SW480 (cell line): ENCODE measurements at regions not wholly inside any gene's neighbourhood (a gene's known extent, or its start where the extent isn't known, plus 50 kb on each side); places are given as distances from the start of the nearest gene placed in this dataset.

Experiments used
- DNase-seq: peaks from one replicate; pipeline ENCODE4 v3.0.0-alpha.2; 2016; ENCODE audit warnings: low spot score

DNA sequence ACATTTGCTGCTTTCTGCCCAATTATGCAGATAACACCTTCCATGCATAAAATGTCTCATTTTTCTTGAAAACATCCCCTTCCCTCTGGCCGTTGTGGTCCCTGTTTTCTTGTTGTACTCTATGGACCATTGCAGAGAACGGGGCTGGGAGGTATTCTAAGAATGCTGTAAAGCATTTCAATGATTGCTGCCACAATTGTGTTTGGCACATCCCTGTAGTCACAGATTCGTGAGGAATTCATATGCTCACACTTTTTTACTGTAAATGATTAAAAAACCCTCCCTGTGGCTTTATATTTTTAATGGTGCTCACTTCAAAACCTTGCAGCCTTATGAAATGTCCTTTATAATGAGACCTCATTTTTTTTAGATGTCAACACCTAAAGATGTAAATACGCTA is 207.2 kb upstream of the GBE1 start:
- DNase-seq = no peak

DNA sequence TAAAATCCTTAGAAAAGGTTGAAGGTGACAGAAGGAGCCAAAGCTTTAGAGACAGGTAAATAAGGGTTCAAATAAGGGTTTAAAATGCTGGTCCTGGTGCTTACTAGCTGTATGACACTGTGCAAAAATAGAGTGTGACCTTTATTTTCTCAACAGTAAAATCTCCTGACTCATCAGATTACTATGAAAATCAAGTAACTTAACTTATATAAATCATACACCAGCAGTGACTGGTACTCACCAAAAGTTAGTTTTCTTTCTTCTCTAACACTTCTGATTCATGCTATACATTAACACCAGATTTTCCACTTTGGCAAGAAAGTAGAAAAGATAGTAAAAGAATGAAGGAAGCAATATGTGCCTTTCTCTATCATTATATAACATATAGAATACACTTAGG is 205.9 kb upstream of the GBE1 start:
- no peak for DNase-seq

DNA sequence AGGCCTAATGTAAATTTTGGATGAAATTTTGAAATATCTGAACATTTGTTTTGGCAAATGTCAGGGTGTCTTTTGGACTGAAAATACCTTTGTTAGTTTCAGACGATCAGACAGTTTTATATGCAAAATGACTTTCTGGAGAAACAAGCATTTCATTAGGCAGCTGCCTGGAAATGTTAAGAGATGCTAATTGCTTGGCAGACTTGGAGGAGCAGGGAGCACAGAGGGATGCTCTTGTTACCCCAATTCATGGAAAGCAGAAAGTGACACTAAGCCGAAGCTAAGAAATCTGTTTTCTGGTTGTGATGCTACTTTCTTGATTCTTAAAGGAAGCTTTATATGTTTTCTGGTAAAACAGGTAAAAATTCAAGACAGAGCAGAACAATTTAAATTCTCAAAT is 204.3 kb upstream of the GBE1 start:
- DNase-seq = no peak

DNA sequence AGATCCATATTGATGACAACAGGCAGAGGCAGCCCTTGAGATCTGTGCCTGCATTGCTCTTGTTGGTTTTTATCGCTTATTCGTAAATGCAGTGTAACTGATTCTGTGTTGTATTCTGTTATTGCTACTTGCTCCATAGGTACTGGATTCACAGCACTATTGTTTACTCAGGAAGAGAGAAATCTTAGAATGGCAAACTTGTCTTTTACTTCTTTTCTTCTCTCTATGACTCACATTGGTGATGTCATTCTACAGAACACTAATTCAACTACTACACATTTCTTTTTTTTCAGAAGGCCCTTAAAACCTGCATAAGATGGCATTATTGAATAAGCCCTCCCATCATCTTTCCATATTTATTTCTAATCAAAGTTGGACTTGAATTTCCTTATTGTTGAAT is 201.0 kb upstream of the GBE1 start:
- DNase-seq = no peak

DNA sequence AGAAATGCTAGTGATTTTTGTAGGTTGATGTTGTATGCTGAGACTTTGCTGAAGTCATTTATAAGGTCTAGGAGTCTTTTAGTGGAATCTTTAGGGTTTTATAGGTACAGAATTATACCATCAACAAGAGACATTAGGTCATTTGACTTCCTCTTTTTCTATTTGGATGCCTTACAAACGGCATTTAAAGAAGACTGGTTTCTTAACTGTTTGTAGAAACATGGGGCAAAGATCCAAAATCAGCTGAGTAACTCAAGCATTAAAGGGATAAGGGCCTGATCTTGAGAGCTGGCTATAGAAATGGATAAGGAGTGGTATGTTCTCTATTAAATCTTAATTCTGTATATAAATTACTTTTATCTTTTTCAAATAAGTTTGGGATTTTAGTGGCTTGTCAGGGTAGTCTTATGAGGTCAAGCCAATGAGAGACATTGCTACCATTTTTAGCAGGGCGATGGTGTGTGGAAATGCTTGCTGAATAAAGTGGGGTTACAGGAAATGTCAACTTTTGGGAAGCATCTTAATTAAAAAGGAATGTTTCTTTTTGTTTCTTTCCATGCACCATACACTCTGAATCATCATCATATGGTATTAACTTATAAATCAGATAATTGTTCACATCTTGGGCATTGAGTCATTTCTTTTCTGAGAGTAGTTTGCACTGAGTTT is 197.7 kb upstream of the GBE1 start:
- DNase-seq = no peak

DNA sequence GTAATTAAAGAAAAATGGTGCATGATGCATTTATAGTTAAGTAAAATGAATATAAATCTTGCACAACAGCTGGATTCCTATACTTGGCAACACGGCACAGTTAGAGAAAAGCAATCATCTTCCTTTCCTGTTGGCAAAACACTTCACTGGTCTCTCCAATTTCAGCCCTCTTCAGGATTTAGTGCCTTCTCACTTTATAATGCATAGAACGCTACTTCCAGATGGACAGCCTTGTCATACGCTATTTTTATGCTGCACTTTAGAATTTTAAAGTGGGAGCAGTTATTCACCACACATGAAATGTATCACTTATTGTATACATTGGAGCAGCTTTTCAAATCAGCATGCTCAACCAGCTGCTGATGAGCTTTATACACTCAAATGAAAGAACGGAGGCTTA is 194.4 kb upstream of the GBE1 start:
- DNase-seq = no peak

DNA sequence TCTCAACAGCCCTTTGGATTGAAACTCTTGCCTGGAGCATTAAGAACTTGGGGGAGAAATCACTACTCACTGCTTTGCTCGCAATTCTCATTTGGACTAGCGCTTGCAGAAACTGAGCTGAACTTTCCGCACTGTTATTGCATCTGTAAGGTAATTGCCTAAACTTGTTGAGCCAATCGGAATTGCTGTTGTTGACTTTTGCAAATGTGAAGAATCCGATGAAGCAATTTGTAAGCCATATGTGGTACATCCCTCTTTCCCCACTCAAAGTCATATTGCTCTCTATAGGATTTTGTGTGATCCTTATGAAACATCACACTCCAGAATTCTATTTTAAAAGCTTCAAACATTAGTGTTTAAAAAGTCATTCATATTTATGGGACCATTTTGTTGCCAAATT is 191.7 kb upstream of the GBE1 start:
- no peak for DNase-seq

DNA sequence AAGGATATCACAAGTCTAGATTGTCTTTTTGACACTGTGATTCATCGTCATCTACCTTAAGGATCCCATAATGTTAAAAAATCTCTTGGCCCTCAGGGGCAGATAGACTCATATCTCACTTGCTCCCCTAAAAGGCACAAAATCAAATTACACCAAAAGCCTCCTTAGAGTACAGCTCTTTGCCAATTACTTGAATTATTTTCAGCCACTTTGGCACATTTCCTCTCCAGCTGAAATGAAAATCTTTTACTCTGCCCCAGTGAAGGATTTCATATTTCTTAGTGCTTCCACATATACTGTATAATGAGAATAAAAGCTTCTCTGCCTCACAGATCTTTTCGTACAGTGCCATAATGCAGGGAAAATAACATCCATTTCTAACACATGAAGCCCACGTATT is 190.7 kb upstream of the GBE1 start:
- DNase-seq = no peak

DNA sequence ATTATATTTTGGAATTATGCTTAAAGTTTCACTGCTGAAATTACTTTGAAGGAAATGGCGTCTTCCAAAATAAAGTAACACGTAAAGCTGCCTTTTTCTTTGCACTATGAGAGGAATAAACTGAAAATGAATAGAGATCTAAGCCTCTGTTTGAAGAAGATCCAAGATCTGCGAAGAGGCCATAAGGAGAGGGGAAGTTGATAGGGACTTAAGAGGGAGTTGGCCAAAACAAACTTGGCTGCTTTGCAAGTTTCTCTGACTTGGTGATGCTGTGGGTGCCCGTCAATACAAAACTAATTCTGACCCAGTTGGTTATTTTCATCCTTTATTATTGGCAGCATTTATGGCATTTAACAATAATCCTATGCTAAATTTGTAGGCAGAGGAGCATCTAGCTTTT is 190.2 kb upstream of the GBE1 start:
- no peak for DNase-seq

DNA sequence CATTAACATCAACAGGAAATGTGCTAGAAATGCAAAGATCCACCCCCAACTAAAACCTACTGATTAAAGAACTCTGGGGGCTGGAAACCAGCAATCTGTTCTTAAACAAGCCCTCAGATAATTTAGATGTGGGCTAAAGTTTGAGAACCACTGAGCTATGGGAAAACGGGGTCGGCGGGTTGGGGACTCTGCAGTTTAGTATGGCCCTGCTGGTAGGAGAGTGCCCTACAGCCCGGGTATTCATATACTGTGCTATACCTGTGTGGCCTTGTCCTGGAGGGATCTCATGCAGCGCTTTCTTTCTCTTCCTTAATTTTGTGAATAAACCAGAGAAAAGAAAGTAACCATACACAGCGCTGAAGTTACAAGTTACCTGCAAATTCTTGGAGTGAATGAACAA is 189.7 kb upstream of the GBE1 start:
- DNase-seq = no peak

DNA sequence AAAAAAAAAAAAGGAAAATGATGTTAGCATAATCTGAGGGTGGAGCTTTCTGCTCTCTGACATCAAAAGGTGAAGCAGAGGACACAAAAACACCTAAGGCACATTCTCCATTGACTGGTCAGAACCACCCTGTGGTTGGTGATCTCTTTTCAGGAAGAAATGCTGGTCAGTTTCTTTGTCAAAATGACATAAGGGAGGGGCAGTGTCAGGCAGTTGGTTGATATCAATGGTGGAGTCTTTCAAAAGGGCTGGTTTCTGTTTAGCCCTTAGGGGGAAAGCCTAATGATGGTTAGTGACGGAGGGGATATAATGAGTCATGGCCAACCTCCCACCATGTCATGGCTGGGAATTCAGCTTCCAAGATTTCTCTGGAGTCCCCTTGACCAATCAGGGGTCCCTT is 185.9 kb upstream of the GBE1 start:
- DNase-seq = no peak

DNA sequence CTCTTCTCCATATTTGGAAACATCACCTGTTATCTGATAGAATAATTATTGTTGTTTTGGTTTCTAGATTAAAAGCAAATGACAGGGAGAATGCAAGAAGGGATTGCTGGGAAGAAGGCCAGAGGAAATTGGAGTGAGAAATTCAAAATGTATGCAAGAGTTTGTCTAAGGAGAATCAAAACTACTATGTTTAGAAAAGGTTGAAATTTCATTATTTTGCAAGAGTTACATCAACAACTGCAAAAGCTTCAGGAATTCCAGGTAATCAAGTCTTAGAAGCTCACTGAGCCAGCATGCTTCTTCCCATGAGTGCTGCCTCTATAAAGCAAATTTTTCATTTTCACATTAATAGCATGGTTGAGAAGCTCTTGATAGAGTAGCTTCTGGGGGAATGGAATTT is 177.2 kb upstream of the GBE1 start:
- no peak for DNase-seq

DNA sequence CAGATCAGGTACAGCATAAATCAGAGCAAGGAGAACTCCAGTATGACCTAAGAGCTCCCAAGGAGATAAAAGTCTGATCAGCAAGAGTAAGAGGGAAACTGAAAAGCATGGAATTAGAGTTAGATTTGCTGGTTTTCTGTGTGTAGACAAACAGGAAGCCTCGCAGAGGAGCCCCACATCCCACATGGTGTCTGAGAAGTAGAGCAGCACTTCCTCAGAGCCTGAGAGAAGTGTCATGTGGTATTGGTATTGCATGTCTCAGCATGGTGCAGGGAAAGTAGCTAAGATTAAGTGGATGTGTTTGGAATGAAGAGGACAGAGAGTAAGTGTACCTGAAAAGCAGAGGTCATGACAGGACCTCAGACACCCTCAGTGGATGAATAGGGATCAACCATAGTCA is 175.4 kb upstream of the GBE1 start:
- no peak for DNase-seq

DNA sequence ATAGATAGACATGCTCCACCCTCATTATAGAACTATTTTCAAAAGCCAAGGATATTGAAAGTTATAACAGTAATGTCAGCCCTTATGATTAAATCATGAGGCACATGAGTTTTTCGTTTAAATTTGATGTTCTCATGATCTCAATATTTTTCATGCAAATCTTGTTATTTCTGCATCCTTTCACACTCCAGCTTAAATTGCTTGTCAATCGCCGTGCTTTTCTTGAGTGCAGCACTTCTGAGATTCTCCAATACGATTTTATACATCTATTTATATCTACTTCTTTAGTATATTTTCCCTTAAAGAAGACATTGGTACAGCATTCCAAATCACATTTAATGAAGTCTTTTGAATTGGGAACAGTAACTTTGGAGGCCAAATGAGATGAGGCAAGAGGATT is 171.2 kb upstream of the GBE1 start:
- no peak for DNase-seq

DNA sequence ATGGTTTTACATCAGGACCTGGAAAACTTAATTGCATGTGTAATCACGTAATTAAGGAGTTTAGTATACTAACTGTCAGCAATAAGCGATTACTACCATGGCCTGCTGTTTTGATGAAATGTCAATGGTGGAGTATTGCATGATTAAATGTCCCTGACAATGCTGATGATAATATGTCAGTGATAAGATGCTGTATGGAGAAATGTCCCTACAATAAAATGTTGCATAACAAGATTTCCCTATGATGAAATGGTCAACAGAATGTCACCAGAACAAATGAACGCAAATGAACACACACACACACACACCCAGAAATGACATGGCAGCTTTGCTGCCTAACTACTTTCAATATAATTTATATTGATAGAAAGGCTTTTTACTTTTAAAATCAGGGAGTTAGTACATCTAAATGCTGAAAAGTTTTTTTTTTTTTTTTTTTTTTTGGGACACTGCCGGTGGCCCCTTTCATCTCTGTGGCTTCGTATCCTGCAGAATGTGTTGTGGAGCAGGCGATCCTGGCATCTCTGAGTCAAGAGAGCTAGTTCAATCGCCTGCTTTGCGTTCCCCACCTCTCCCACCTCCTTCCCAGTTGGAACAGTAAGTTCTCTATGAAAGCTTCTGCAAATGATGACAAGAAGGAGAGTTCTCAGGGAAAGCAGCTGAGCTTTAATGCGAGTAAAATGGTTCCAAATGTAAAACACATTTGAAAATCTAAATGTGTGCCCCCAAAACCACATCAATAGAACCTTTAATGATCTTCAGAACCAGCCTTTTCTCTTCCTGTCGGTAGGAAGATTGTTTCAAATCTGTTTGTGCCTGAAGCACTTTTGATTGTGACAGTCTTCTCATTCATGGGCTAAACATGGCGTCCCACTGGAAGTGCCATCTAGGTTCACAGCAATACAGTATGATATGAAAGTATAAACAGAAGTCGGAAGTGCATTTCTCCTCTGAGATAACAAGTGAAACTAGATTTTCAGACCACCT is 170.1 kb upstream of the GBE1 start:
- peak; percentile 33 for DNase-seq

DNA sequence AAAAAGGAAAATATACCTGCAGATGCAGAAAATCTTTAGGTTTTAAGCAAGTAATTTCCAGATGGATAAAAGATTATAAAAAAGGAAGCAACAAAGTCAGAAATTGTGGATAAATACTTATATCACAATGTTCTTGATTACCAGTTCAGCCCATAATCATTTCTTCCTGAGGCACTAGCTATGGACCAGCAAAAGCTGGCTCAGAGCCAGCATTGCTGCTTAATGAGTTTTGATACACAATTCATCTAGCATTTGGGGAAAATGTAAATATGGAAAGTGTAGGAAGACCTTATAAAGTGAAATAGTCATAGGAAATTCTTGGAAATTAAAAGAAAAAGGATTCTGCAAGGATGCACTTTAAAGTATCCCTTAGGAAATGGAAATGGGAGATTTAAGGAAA is 168.3 kb upstream of the GBE1 start:
- no peak for DNase-seq

DNA sequence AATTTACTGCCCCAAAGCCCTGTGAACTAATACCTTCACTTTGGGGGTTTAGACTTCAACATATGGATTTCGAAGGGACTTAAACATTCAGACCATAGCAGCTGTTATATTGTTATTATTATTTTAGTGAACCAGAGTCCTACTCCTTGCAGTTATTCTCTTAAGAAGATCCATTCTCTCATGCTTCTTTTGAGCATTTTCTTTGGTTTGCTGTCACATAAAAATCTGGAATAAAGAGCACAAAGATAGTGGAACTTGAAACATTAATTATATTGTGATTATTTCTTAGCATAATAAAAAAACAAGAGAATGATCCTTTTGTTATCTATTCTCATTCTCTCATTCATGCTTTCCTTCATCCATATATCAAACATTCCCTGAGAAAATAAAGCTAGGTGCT is 166.4 kb upstream of the GBE1 start:
- DNase-seq = no peak

DNA sequence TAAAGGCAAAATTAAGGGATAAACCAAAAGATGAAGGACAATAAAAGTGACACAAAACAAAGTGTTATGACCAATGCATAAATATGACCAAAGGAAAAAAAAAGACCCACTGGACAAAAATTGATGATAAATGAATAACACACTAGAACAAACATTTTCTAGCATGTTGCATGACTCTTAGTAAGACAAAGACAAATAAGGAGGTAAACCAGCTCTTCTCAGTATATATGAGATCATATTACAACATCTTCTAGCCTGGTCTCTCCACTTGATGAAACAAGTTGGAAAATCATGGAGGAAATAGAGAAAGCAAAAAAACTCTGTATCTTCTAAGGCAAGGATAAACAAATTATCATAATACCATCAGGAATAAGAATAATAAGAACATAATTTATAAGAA is 163.9 kb upstream of the GBE1 start:
- no peak for DNase-seq

DNA sequence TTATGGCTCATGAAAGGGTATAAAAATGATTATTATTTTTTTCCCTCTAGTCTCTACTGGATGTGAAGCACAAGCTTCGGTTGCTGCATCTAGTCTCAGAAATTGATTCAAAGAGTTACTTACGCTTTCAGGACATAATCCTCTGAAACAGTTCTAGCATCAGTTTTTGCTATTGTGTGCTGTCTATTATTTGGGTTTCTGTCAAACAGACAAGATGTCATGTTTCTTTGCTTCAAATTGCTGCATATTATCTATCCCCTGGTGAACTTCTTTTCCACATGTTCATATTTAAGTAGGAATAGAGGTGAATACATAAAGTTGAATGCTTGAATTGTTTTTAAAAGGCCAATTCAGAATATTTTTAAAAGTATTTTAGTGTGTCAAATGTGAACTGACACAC is 161.6 kb upstream of the GBE1 start:
- DNase-seq = no peak

DNA sequence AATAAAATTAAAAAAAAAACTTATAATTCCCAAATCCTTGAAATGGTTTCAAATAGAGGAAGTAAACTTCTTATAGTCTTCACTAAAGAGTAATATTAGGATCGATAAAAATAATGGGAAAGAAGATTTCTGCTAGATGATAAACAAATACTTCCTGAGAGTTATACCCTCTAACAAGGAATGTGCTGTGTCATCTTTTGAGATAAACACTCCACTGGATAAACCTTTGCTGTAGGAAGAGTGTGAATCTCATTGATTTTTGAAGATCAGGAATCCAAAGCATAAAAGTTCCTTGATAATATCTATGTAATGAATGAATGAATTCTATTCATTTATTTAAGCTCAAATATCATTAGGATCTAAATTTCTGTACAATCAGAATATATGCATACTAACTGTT is 161.0 kb upstream of the GBE1 start:
- DNase-seq = no peak

DNA sequence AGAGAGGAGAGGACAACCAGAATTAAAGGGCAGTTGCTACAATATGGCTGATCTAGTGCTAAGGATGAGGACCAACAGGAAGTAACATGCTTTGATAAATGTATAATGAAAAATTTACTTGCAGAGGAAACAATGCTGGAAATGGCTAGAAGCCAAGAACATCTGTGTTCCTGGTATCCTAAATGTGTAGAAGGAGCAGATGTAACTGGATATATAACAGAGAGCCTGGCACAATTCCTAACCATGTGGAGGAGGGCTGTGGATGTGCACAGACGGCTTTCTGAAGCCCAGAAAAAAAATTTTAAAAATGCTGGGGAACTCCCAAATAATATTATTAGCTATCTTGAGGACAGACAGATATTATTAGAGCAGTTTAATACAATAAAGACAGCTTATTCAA is 159.4 kb upstream of the GBE1 start:
- DNase-seq = no peak

DNA sequence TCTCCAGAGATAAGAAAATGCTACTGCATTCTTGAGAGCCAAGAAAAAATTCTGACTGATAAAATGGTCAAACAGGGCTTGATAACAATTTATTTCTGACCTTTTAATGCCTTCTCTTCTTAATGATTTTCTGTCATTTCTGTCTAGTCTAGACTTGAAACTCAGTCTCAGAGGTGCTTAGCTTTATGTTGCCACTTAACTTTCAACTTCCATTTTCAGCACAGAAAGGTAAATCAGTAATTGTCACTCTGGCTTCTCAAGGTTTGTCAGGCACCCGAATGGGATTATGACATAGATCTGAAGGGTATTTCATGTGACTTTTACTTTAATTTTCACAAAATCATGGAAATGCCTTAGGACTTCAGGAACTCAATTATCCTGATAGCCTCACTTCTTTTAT is 155.4 kb upstream of the GBE1 start:
- no peak for DNase-seq

DNA sequence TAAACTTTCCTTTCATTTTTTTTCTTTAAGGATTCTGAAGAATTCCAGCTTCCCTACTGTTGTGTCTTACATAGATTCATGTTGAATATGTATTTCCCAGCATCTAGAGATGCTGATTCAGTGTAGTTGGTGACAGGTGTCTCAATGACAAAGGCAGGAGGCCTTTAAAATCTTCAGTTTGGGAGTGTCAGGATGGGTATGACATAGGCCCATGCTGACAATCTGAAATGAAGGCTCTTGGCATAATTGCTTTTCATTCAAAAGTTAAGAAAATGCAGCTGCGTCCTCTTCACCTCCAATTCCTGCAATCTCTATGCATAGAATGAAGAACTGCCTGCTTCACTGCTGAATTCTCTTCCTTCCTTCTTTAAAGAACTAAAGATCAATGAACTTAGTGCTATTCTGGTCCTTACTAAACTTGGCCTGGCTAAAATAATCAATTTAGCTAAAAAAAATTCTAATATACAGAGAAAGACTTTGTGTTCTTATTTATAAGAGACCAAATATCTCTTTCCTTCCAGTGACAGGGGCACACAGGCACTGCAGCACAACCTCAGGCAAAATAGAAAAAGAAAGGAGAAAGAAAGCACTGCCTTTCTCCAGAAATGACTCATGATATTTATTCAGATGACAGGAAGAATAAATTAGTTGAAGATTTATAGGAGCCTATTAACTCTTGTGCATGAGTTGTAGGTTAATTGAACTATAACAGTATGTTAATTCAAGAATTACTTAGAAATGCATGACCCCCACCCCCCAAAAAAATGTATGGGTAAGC is 152.6 kb upstream of the GBE1 start:
- no peak for DNase-seq
